ENCODE measurements at regions not wholly inside any gene's neighbourhood (a gene's known extent, or its start where the extent isn't known, plus 50 kb on each side); places are given as distances from the start of the nearest gene placed in this dataset.

- Mint-ChIP-seq H3K4me1 (ENCODE audit: low read depth) (no peaks in the 10 kb centered on the region), H3K27ac (no peak overlapping the region), H3K4me3 (no peak overlapping the region), H3K27me3 (no peaks in the 10 kb centered on the region), H3K36me3 (ENCODE audit: low read depth) (no peaks in the 10 kb centered on the region), H3K9me3 (peaks cover 8% of the 10 kb centered on the region)
- intact Hi-C loops (cut with micrococcal nuclease), result no loop called here
These were observed 1148.5 kb downstream of the IGSF11 start for GRCh38 chr3:117886147-117886546.

GRCh38 chr3:117887031-117887430, 1147.6 kb downstream of the IGSF11 start:
- H3K4me3 Mint-ChIP-seq, result no peak overlapping the region
- intact Hi-C loops (cut with micrococcal nuclease), result no loop called here

GRCh38 chr3:117887901-117888300, 1146.7 kb downstream of the IGSF11 start:
- Mint-ChIP-seq H3K27me3 (no peaks in the 10 kb centered on the region), H3K27ac (no peak overlapping the region), H3K4me1 (ENCODE audit: low read depth) (no peaks in the 10 kb centered on the region), H3K36me3 (ENCODE audit: low read depth) (no peaks in the 10 kb centered on the region), H3K9me3 (no peaks in the 10 kb centered on the region), H3K4me3 (no peak overlapping the region)
- intact Hi-C loops (cut with micrococcal nuclease), result no loop called here

More at GRCh38 chr3:117887031-117887430, 1147.6 kb downstream of the IGSF11 start:
- Mint-ChIP-seq H3K36me3 (ENCODE audit: low read depth) (no peaks in the 10 kb centered on the region), H3K9me3 (peaks cover 2% of the 10 kb centered on the region), H3K4me1 (ENCODE audit: low read depth) (no peaks in the 10 kb centered on the region), H3K27me3 (no peaks in the 10 kb centered on the region), H3K27ac (no peak overlapping the region)

GRCh38 chr3:117892431-117892841, 1142.2 kb downstream of the IGSF11 start:
- H3K4me3 Mint-ChIP-seq, result no peak overlapping the region
- H3K27ac Mint-ChIP-seq, result no peak overlapping the region
- H3K27me3 Mint-ChIP-seq, result no peaks in the 10 kb centered on the region
- H3K4me1 Mint-ChIP-seq (ENCODE audit: low read depth), result no peaks in the 10 kb centered on the region
- intact Hi-C loops (cut with micrococcal nuclease), result no loop called here
- H3K9me3 Mint-ChIP-seq, result peaks cover 12% of the 10 kb centered on the region
- H3K36me3 Mint-ChIP-seq (ENCODE audit: low read depth), result no peaks in the 10 kb centered on the region

GRCh38 chr3:117893001-117893400, 1141.6 kb downstream of the IGSF11 start:
- Mint-ChIP-seq H3K27ac (no peak overlapping the region), H3K9me3 (peaks cover 12% of the 10 kb centered on the region), H3K36me3 (ENCODE audit: low read depth) (no peaks in the 10 kb centered on the region), H3K4me3 (no peak overlapping the region), H3K4me1 (ENCODE audit: low read depth) (no peaks in the 10 kb centered on the region), H3K27me3 (no peaks in the 10 kb centered on the region)
- intact Hi-C loops (cut with micrococcal nuclease), result no loop called here

- Mint-ChIP-seq H3K27ac (no peak overlapping the region), H3K36me3 (ENCODE audit: low read depth) (no peaks in the 10 kb centered on the region), H3K9me3 (peaks cover 14% of the 10 kb centered on the region), H3K4me3 (no peak overlapping the region), H3K27me3 (no peaks in the 10 kb centered on the region), H3K4me1 (ENCODE audit: low read depth) (no peaks in the 10 kb centered on the region)
- intact Hi-C loops (cut with micrococcal nuclease), result no loop called here
These were observed 1141.0 kb downstream of the IGSF11 start for GRCh38 chr3:117893638-117894037.

GRCh38 chr3:117898722-117899522, 1135.7 kb downstream of the IGSF11 start:
- Mint-ChIP-seq H3K27me3 (no peaks in the 10 kb centered on the region), H3K4me1 (ENCODE audit: low read depth) (no peaks in the 10 kb centered on the region), H3K4me3 (no peak overlapping the region), H3K9me3 (peaks cover 27% of the 10 kb centered on the region), H3K27ac (no peak overlapping the region), H3K36me3 (ENCODE audit: low read depth) (no peaks in the 10 kb centered on the region)
- intact Hi-C loops (cut with micrococcal nuclease), result no loop called here

GRCh38 chr3:117903226-117903625, 1131.4 kb downstream of the IGSF11 start:
- H3K9me3 Mint-ChIP-seq, result peaks cover 15% of the 10 kb centered on the region
- H3K4me1 Mint-ChIP-seq (ENCODE audit: low read depth), result no peaks in the 10 kb centered on the region

GRCh38 chr3:117910820-117911521, 1123.7 kb downstream of the IGSF11 start:
- Mint-ChIP-seq H3K27ac (no peak overlapping the region), H3K4me1 (ENCODE audit: low read depth) (no peaks in the 10 kb centered on the region), H3K27me3 (no peaks in the 10 kb centered on the region), H3K36me3 (ENCODE audit: low read depth) (no peaks in the 10 kb centered on the region), H3K4me3 (no peak overlapping the region), H3K9me3 (no peaks in the 10 kb centered on the region)
- intact Hi-C loops (cut with micrococcal nuclease), result no loop called here

More at GRCh38 chr3:117903226-117903625, 1131.4 kb downstream of the IGSF11 start:
- no peak overlapping the region for H3K4me3 Mint-ChIP-seq
- H3K36me3 Mint-ChIP-seq (ENCODE audit: low read depth), result no peaks in the 10 kb centered on the region
- intact Hi-C loops (cut with micrococcal nuclease), result no loop called here
- H3K27me3 Mint-ChIP-seq, result no peaks in the 10 kb centered on the region
- H3K27ac Mint-ChIP-seq, result no peak overlapping the region

- no peaks in the 10 kb centered on the region for H3K27me3 Mint-ChIP-seq
- no peaks in the 10 kb centered on the region for H3K9me3 Mint-ChIP-seq
- intact Hi-C loops (cut with micrococcal nuclease), result no loop called here
- H3K4me3 Mint-ChIP-seq, result no peak overlapping the region
- H3K27ac Mint-ChIP-seq, result no peak overlapping the region
- no peaks in the 10 kb centered on the region for H3K36me3 Mint-ChIP-seq (ENCODE audit: low read depth)
- no peaks in the 10 kb centered on the region for H3K4me1 Mint-ChIP-seq (ENCODE audit: low read depth)
These were observed 1122.3 kb downstream of the IGSF11 start for GRCh38 chr3:117912352-117912751.

- H3K4me3 Mint-ChIP-seq, result no peak overlapping the region
- no peak overlapping the region for H3K27ac Mint-ChIP-seq
- H3K9me3 Mint-ChIP-seq, result no peaks in the 10 kb centered on the region
- intact Hi-C loops (cut with micrococcal nuclease), result no loop called here
- no peaks in the 10 kb centered on the region for H3K4me1 Mint-ChIP-seq (ENCODE audit: low read depth)
- H3K27me3 Mint-ChIP-seq, result no peaks in the 10 kb centered on the region
- no peaks in the 10 kb centered on the region for H3K36me3 Mint-ChIP-seq (ENCODE audit: low read depth)
These were observed 1120.0 kb downstream of the IGSF11 start for GRCh38 chr3:117914540-117915100.

- Mint-ChIP-seq H3K27ac (no peak overlapping the region), H3K9me3 (no peaks in the 10 kb centered on the region)
- intact Hi-C loops (cut with micrococcal nuclease), result no loop called here
These were observed 1117.8 kb downstream of the IGSF11 start for GRCh38 chr3:117916839-117917238.

GRCh38 chr3:117919621-117920020, 1115.0 kb downstream of the IGSF11 start:
- Mint-ChIP-seq H3K4me1 (ENCODE audit: low read depth) (no peaks in the 10 kb centered on the region), H3K9me3 (no peaks in the 10 kb centered on the region), H3K27ac (no peak overlapping the region), H3K4me3 (no peak overlapping the region), H3K36me3 (ENCODE audit: low read depth) (no peaks in the 10 kb centered on the region), H3K27me3 (no peaks in the 10 kb centered on the region)
- intact Hi-C loops (cut with micrococcal nuclease), result no loop called here

More at GRCh38 chr3:117916839-117917238, 1117.8 kb downstream of the IGSF11 start:
- Mint-ChIP-seq H3K4me1 (ENCODE audit: low read depth) (no peaks in the 10 kb centered on the region), H3K36me3 (ENCODE audit: low read depth) (no peaks in the 10 kb centered on the region), H3K4me3 (no peak overlapping the region), H3K27me3 (no peaks in the 10 kb centered on the region)

GRCh38 chr3:117920253-117920898, 1114.3 kb downstream of the IGSF11 start:
- no peak overlapping the region for H3K27ac Mint-ChIP-seq
- intact Hi-C loops (cut with micrococcal nuclease), result no loop called here
- no peak overlapping the region for H3K4me3 Mint-ChIP-seq
- H3K27me3 Mint-ChIP-seq, result no peaks in the 10 kb centered on the region
- H3K9me3 Mint-ChIP-seq, result no peaks in the 10 kb centered on the region
- no peaks in the 10 kb centered on the region for H3K4me1 Mint-ChIP-seq (ENCODE audit: low read depth)
- no peaks in the 10 kb centered on the region for H3K36me3 Mint-ChIP-seq (ENCODE audit: low read depth)
